Sigmoid colon (tissue), 6 donors: ENCODE measurements at regions not wholly inside any gene's neighbourhood (a gene's known extent, or its start where the extent isn't known, plus 50 kb on each side); places are given as distances from the start of the nearest gene placed in this dataset.
"Not testable (repeated sequence)": the region's sequence is repeated elsewhere in the genome, so short reads cannot be mapped to it uniquely, and the experiment has no call there.

Experiments used
- DNase-seq: peaks from one replicate; pipeline ENCODE4 v3.0.0-alpha.2; 2019
- H3K27ac ChIP-seq, 4 donors: fragments of 200-600 bp; sonication (generic); one replicate each; pipeline ENCODE4 v1.5.1; 2016 to 2019; ENCODE audit warnings: mild to moderate bottlenecking in 1 of 4
- H3K27me3 ChIP-seq, 3 donors: fragments of 200-600 bp; sonication (generic); one replicate each; pipeline ENCODE4 v1.5.1; 2019; ENCODE audit warnings: mild to moderate bottlenecking in 1 of 3
- H3K36me3 ChIP-seq, 4 donors: fragments of 200-600 bp; sonication (generic); one replicate each; pipeline ENCODE4 v1.5.1; 2016 to 2019
- H3K4me1 ChIP-seq, 4 donors: fragments of 200-600 bp; sonication (generic); one replicate each; pipeline ENCODE4 v1.5.1; 2017 to 2019
- H3K4me3 ChIP-seq, 4 donors: fragments of 200-600 bp; sonication (generic); one replicate each; pipeline ENCODE4 v1.5.1; 2017 to 2019; ENCODE audit warnings: mild to moderate bottlenecking in 2 of 4, moderate library complexity in 1 of 4
- H3K9me3 ChIP-seq, 4 donors: fragments of 200-600 bp in 3 of 4; sonication (generic) in 3 of 4; one replicate each; pipeline versions ENCODE4 v1.5.1 to v1.6.1; 2013 to 2019
- EP300 ChIP-seq, 4 donors: sonication (generic); formaldehyde crosslinking; IDR thresholded peaks; one replicate each; pipeline ENCODE4 v1.6.1; 2017; ENCODE audit warnings: antibody characterized with exemption in 4 of 4
- POLR2A ChIP-seq, 2 donors: fragments of 450-650 bp; IDR thresholded peaks; one replicate each; pipeline ENCODE4 v1.6.1; 2016; ENCODE audit warnings: antibody characterized with exemption in 2 of 2, mild to moderate bottlenecking in 2 of 2, moderate library complexity in 2 of 2
- POLR2AphosphoS5 ChIP-seq, 4 donors: sonication (generic); formaldehyde crosslinking; IDR thresholded peaks; one replicate each; pipeline ENCODE4 v1.6.1; 2017; ENCODE audit warnings: antibody characterized with exemption in 4 of 4
- WGBS, 2 donors: extraction: QIAGEN DNeasy Blood & Tissue Kit; methylation state at CpG; one replicate each; pipeline ENCODE4 v1.1.7; 2013; 5-methylcytosine and 5-hydroxymethylcytosine counted together
- intact Hi-C: fragments of 100-400 bp; cut with DNase I; formaldehyde crosslinking; loops from one replicate; pipeline ENCODE4 v1.15.1; 2023
- TF ChIP-seq, protein P1 (sequence below), 4 experiments: fragments of 450-650 bp in 3 of 4; fragments of 200-600 bp in 1 of 4; IDR thresholded peaks; one replicate each; pipeline ENCODE4 v1.5.1; 2016 to 2019; ENCODE audit warnings: antibody characterized with exemption in 4 of 4, mild to moderate bottlenecking in 3 of 4, moderate library complexity in 2 of 4
- donor health status: healthy with polysubstance abuse.
- donor health status: healthy.

DNA sequence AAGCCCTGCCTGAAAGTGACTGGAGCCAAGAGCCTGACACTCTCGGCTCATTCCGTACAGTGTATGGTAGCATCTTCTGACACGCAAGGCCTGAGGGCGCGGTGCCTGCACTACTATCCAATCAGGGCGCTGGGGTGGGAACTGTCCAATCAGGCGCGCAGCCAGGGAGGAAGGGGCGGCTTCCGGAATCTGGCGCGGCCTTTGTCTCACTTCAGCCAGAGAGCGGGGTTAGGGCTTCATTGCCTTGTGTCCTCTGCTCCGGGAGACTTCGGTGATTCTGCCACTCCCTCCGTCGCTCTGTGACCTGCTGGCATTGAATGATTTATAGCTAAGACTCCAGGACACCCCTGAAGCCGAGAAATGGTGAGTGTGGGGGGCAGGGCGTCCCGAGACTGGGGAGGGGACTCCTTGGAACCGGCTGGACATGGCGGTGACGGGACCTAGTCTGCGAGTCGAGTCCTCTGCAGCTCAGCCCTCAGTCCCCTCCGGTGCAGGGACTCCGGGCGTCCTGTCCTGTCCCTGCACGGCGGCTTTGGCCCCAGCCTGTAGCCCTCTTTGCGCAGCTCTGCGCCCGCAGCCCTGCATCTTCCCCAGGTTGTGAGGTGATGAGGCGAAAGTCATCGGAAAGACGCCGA, 183.4 kb downstream of the LIPI start:
- intact Hi-C loops, H3K27me3 ChIP-seq, H3K36me3 ChIP-seq, H3K9me3 ChIP-seq: not testable (repeated sequence)
- Histone ChIP-seq H3K27ac (peak overlapping the region; percentile 46 to 89 (median 84)), H3K4me1 (peaks cover 0 to 14% (median 11%) of the 10 kb centered on the region in 4 donors), H3K4me3 (peak overlapping the region; percentile 59 to 77 (median 71))
- WGBS, 2 donors = 0% methylated on average over 30 to 33 of the region's 37 CpGs
- peak; percentile 98 for DNase-seq
- TF ChIP-seq POLR2A (IDR thresholded peaks at IDR 0.05) = peak in 1 of 2 donors; percentile 60
- peak; percentile 71 to 87 (median 84) for TF ChIP-seq POLR2AphosphoS5 (IDR thresholded peaks at IDR 0.05)

- DNase-seq, H3K27ac ChIP-seq, H3K9me3 ChIP-seq, intact Hi-C loops, H3K4me3 ChIP-seq, H3K27me3 ChIP-seq, H3K36me3 ChIP-seq, H3K4me1 ChIP-seq: not testable (repeated sequence)
- WGBS, 2 donors = 68 to 75% methylated on average over 2 of the region's 2 CpGs
Observed at GRCh38 chr21:14020108-14020507, 190.6 kb downstream of the LIPI start.

- H3K9me3 ChIP-seq, H3K4me3 ChIP-seq, H3K4me1 ChIP-seq, DNase-seq, H3K27ac ChIP-seq, H3K27me3 ChIP-seq, intact Hi-C loops, H3K36me3 ChIP-seq: not testable (repeated sequence)
- 81 to 93% methylated on average over 7 of the region's 7 CpGs for WGBS, 2 donors
Observed at GRCh38 chr21:14015841-14016240, 194.9 kb downstream of the LIPI start.

- DNase-seq, H3K4me3 ChIP-seq, H3K4me1 ChIP-seq, H3K9me3 ChIP-seq, intact Hi-C loops, H3K36me3 ChIP-seq, H3K27ac ChIP-seq, H3K27me3 ChIP-seq: not testable (repeated sequence)
- WGBS, 2 donors = 84 to 89% methylated on average over 18 of the region's 18 CpGs
Observed at GRCh38 chr21:14013623-14014498, 196.9 kb downstream of the LIPI start.

- 70 to 87% methylated on average over 10 of the region's 10 CpGs for WGBS, 2 donors
- no peaks in the 10 kb centered on the region for H3K27me3 ChIP-seq
- TF ChIP-seq, protein P1, sequence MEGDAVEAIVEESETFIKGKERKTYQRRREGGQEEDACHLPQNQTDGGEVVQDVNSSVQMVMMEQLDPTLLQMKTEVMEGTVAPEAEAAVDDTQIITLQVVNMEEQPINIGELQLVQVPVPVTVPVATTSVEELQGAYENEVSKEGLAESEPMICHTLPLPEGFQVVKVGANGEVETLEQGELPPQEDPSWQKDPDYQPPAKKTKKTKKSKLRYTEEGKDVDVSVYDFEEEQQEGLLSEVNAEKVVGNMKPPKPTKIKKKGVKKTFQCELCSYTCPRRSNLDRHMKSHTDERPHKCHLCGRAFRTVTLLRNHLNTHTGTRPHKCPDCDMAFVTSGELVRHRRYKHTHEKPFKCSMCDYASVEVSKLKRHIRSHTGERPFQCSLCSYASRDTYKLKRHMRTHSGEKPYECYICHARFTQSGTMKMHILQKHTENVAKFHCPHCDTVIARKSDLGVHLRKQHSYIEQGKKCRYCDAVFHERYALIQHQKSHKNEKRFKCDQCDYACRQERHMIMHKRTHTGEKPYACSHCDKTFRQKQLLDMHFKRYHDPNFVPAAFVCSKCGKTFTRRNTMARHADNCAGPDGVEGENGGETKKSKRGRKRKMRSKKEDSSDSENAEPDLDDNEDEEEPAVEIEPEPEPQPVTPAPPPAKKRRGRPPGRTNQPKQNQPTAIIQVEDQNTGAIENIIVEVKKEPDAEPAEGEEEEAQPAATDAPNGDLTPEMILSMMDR (IDR thresholded peaks at IDR 0.05) = no peak
- no peak for TF ChIP-seq EP300 (IDR thresholded peaks at IDR 0.05)
- TF ChIP-seq POLR2A (IDR thresholded peaks at IDR 0.05) = no peak
- TF ChIP-seq POLR2AphosphoS5 (IDR thresholded peaks at IDR 0.05) = no peak
- no peak overlapping the region for H3K4me3 ChIP-seq
- no peaks in the 10 kb centered on the region for H3K4me1 ChIP-seq
- no peak overlapping the region for H3K27ac ChIP-seq
- peak; percentile 63 for DNase-seq
- H3K36me3 ChIP-seq = no peaks in the 10 kb centered on the region
- intact Hi-C loops = no loop called here
- no peaks in the 10 kb centered on the region for H3K9me3 ChIP-seq
Observed at GRCh38 chr21:14013056-14013603, 197.6 kb downstream of the LIPI start.

GRCh38 chr21:14012409-14012808, 198.3 kb downstream of the LIPI start:
- Histone ChIP-seq H3K36me3 (no peaks in the 10 kb centered on the region), H3K27me3 (no peaks in the 10 kb centered on the region), H3K4me1 (no peaks in the 10 kb centered on the region), H3K9me3 (no peaks in the 10 kb centered on the region), H3K4me3 (no peak overlapping the region), H3K27ac (no peak overlapping the region)
- intact Hi-C loops = no loop called here
- WGBS, 2 donors = 93% methylated on average over 9 of the region's 9 CpGs
- no peak for DNase-seq
- no peak for TF ChIP-seq EP300 (IDR thresholded peaks at IDR 0.05)
- TF ChIP-seq POLR2AphosphoS5 (IDR thresholded peaks at IDR 0.05) = no peak
- no peak for TF ChIP-seq POLR2A (IDR thresholded peaks at IDR 0.05)
- TF ChIP-seq, protein P1 (IDR thresholded peaks at IDR 0.05) = no peak

GRCh38 chr21:14011751-14012150, 199.0 kb downstream of the LIPI start:
- WGBS, 2 donors = 87 to 88% methylated on average over 17 of the region's 17 CpGs

DNA sequence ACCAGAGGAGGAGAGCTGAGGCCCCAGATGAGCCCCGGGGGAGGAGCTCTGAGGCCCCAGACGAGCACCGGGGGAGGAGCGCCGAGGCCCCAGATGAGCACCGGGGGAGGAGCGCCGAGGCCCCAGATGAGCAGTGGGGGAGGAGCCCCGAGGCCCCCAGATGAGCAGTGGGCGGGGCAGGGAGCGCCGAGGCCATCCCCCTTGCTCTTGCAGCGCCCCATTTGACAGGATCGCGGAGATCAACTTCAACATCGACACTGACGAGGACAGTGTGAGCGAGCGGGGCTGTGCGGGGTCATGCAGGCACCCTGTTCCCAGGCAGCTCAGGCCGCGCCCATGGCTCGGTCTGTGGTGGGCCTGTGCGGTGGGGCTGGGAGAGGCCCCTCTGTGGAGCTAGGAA, 199.6 kb downstream of the LIPI start:
- H3K27ac ChIP-seq, DNase-seq, intact Hi-C loops, H3K27me3 ChIP-seq, H3K9me3 ChIP-seq, H3K36me3 ChIP-seq, H3K4me1 ChIP-seq, H3K4me3 ChIP-seq: not testable (repeated sequence)
- 91% methylated on average over 24 of the region's 24 CpGs for WGBS, 2 donors

More at GRCh38 chr21:14011751-14012150, 199.0 kb downstream of the LIPI start:
- H3K4me3 ChIP-seq, intact Hi-C loops, H3K9me3 ChIP-seq, H3K27me3 ChIP-seq, H3K36me3 ChIP-seq, H3K27ac ChIP-seq, H3K4me1 ChIP-seq, DNase-seq: not testable (repeated sequence)
